DND-41 (cell line): ENCODE measurements at regions not wholly inside any gene's neighbourhood (a gene's known extent, or its start where the extent isn't known, plus 50 kb on each side); places are given as distances from the start of the nearest gene placed in this dataset.

Experiments
- ATAC-seq: fragments of 200-7000 bp; cut with Tn5 transposase; 3 replicates; pipeline ENCODE4 v1.9.1; 2021; ENCODE audit warnings: low read depth; ENCODE audit not compliant: insufficient read depth
- DNase-seq: peaks from one replicate; pipeline ENCODE4 v3.0.0-alpha.2; 2020
- H2AFZ ChIP-seq: 2 replicates; pipeline ENCODE4 v1.6.0; 2012; ENCODE audit warnings: low read depth, low read length
- H3K27ac ChIP-seq: 2 replicates; pipeline ENCODE4 v1.5.1; 2012; ENCODE audit warnings: low read length, inconsistent platforms
- H3K27me3 ChIP-seq: fragments of 200-600 bp; sonication (generic); 2 replicates; pipeline ENCODE4 v1.6.0; 2012; ENCODE audit warnings: low read length, mild to moderate bottlenecking, inconsistent platforms; ENCODE audit not compliant: insufficient read depth, poor library complexity
- H3K36me3 ChIP-seq: 2 replicates; pipeline ENCODE4 v1.5.1; 2012; ENCODE audit warnings: low read length, inconsistent platforms; ENCODE audit not compliant: insufficient read depth
- H3K4me1 ChIP-seq: 2 replicates; pipeline ENCODE4 v1.5.1; 2012; ENCODE audit warnings: mild to moderate bottlenecking, low read length; ENCODE audit not compliant: insufficient read depth
- H3K4me2 ChIP-seq: 2 replicates; pipeline ENCODE4 v1.6.0; 2012; ENCODE audit warnings: mild to moderate bottlenecking, moderate library complexity, low read length, inconsistent platforms; ENCODE audit not compliant: insufficient read depth
- H3K4me3 ChIP-seq, 2 experiments: fragments of 200-600 bp in 1 of 2; shearing (Covaris generic) in 1 of 2; 2 replicates each; pipeline ENCODE4 v1.5.1; 2012 to 2016; ENCODE audit warnings: inconsistent platforms in 2 of 2, low read length in 2 of 2, mild to moderate bottlenecking in 2 of 2, low read depth in 1 of 2, moderate library complexity in 1 of 2
- H3K79me2 ChIP-seq: 2 replicates; pipeline ENCODE4 v1.6.0; 2012; ENCODE audit warnings: low read length, inconsistent platforms; ENCODE audit not compliant: insufficient read depth
- H3K9ac ChIP-seq: 2 replicates; pipeline ENCODE4 v1.6.0; 2012; ENCODE audit warnings: low read depth, mild to moderate bottlenecking, inconsistent platforms, low read length, moderate library complexity
- H3K9me3 ChIP-seq: 2 replicates; pipeline ENCODE4 v1.5.1; 2012; ENCODE audit warnings: low read length, moderate library complexity, mild to moderate bottlenecking, inconsistent platforms; ENCODE audit not compliant: insufficient read depth, severe bottlenecking
- H4K20me1 ChIP-seq: 2 replicates; pipeline ENCODE4 v1.6.0; 2012; ENCODE audit warnings: low read length; ENCODE audit not compliant: insufficient read depth
- CTCF ChIP-seq: IDR thresholded peaks from 2 replicates; pipeline ENCODE4 v1.5.1; 2012; ENCODE audit warnings: borderline replicate concordance, low read length, moderate library complexity, mild to moderate bottlenecking; ENCODE audit not compliant: poor library complexity, severe bottlenecking; ENCODE audit errors: extremely low read depth
- EZH2 ChIP-seq: IDR thresholded peaks from 3 replicates; pipeline ENCODE4 v1.6.1; 2012; ENCODE audit warnings: borderline replicate concordance, low read depth, mild to moderate bottlenecking, moderate library complexity, low read length, inconsistent platforms; ENCODE audit not compliant: severe bottlenecking

DNA sequence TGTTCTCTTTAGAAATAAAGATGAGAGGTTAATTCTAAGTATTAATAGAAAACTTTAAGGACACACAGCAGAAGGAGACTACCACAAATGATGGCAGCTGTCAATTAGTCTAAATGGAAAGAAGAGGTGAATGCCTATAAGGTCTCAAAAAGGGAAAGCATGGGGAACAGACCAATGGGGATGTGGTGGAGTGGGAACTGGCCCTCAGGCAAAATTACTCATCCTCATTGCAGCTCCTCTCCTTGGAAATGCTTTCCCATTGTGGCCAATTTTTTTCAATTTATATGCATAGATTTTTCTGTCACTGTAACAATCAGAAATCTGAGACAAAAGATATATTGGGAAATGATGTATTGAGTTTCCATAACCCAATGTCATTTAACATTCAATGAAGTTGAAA lies 222.9 kb upstream of the DEFB112 start:
- DNase-seq (no peak), ATAC-seq (no peak)
- Histone ChIP-seq H3K36me3 (no peaks in the 10 kb centered on the region), H3K27ac (no peak overlapping the region), H3K4me3 (no peak overlapping the region), H3K27me3 (no peaks in the 10 kb centered on the region), H3K4me1 (no peaks in the 10 kb centered on the region), H3K4me2 (no peak overlapping the region), H3K79me2 (no peaks in the 10 kb centered on the region), H3K9ac (no peak overlapping the region), H3K9me3 (no peaks in the 10 kb centered on the region), H2AFZ (no peak overlapping the region), H4K20me1 (no peaks in the 10 kb centered on the region)
- TF ChIP-seq EZH2 (no peak), CTCF (no peak)

- no peak for TF ChIP-seq CTCF
- no peak for TF ChIP-seq EZH2
- 0 out of 2 replicates have a peak, but pooled peaks cover 12% of the 10 kb centered on the region for H3K4me1 ChIP-seq
- no peak overlapping the region for H3K9ac ChIP-seq
- no peaks in the 10 kb centered on the region for H4K20me1 ChIP-seq
- H3K27ac ChIP-seq, result no peak overlapping the region
- H3K4me3 ChIP-seq, result no peak overlapping the region
- H3K4me2 ChIP-seq, result no peak overlapping the region
- DNase-seq, result no peak
- H3K36me3 ChIP-seq, result no peaks in the 10 kb centered on the region
- H3K9me3 ChIP-seq, result no peaks in the 10 kb centered on the region
- H2AFZ ChIP-seq, result no peak overlapping the region
- no peaks in the 10 kb centered on the region for H3K79me2 ChIP-seq
- ATAC-seq, result no peak
- no peaks in the 10 kb centered on the region for H3K27me3 ChIP-seq
Measured at GRCh38 chr6:50276771-50277261, 227.1 kb upstream of the DEFB112 start.

DNA sequence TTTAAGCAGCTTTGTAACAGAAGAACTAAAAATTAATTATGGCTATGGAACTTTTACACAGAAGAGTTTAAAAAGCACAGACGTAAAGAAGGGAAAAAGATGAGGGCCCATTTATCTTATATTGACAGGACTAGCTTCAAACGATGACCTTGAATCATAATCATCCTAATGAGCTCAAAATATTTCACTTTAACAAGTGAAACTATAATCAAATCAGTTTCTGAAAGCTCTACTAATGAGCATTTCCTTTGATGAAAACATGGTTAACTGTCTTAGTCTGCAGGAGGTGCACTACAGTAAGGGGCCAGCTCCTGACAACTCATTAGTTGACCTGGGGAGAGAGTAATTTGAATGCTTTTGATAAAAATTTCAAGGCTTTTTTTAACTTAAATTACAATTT lies 228.0 kb upstream of the DEFB112 start:
- DNase-seq, result no peak
- ATAC-seq, result no peak
- Histone ChIP-seq H3K36me3 (no peaks in the 10 kb centered on the region), H3K79me2 (no peaks in the 10 kb centered on the region), H3K4me2 (no peak overlapping the region), H3K9ac (no peak overlapping the region), H3K27ac (no peak overlapping the region), H3K4me1 (0 out of 2 replicates have a peak, but pooled peaks cover 12% of the 10 kb centered on the region), H4K20me1 (no peaks in the 10 kb centered on the region), H3K9me3 (no peaks in the 10 kb centered on the region), H3K4me3 (no peak overlapping the region), H2AFZ (no peak overlapping the region), H3K27me3 (no peaks in the 10 kb centered on the region)
- no peak for TF ChIP-seq EZH2
- no peak for TF ChIP-seq CTCF
